Endothelial cell of umbilical vein (primary cell): ENCODE measurements at regions not wholly inside any gene's neighbourhood (a gene's known extent, or its start where the extent isn't known, plus 50 kb on each side); places are given as distances from the start of the nearest gene placed in this dataset.

Source experiments
- GATA2 ChIP-seq: IDR thresholded peaks from 2 replicates; pipeline ENCODE4 v1.7.0; 2011; ENCODE audit warnings: low read depth, mild to moderate bottlenecking, moderate library complexity, mixed read lengths, low read length; ENCODE audit not compliant: insufficient read length, insufficient read depth
- POLR2A ChIP-seq: IDR thresholded peaks from 2 replicates; pipeline ENCODE4 v1.6.1; 2012; ENCODE audit warnings: low read depth, mild to moderate bottlenecking, control low read depth, low read length
- POLR2AphosphoS5 ChIP-seq: IDR thresholded peaks from 2 replicates; pipeline ENCODE4 v1.6.1; 2012; ENCODE audit warnings: low read depth, mild to moderate bottlenecking, control low read depth, low read length, moderate library complexity; ENCODE audit not compliant: insufficient read depth
- TF ChIP-seq, protein P1 (sequence below), 2 donors: IDR thresholded peaks; 1 replicate in 1 of 2; 2 replicates in 1 of 2; pipeline ENCODE4 v1.5.1; 2011; ENCODE audit warnings: low read length in 2 of 2, mild to moderate bottlenecking in 2 of 2, moderate library complexity in 2 of 2, control low read depth in 1 of 2, inconsistent platforms in 1 of 2, low read depth in 1 of 2; ENCODE audit not compliant: insufficient read depth in 1 of 2; ENCODE audit errors: extremely low read depth in 1 of 2

DNA sequence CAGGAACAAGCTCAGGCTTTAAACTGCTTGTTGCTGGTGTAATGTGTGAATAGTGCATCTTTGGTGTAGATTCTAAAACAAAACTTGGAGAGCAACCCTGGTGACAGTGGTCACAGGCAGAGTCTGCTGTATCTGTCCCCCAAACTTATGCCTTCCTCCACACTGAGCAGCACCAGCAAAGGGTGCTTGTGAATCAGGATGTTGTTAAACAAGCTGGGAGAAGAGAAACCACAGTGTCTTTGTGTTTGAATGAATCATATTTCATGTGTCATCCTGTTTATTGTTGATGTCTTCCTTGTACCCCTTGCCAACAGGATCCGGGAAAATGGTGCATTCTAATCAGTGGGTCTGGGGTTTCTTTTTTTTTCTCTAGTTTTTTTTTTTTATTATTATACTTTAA is 91.9 kb upstream of the COG2 start:
- TF ChIP-seq GATA2 = no peak
- TF ChIP-seq POLR2AphosphoS5 = no peak
- TF ChIP-seq, protein P1, sequence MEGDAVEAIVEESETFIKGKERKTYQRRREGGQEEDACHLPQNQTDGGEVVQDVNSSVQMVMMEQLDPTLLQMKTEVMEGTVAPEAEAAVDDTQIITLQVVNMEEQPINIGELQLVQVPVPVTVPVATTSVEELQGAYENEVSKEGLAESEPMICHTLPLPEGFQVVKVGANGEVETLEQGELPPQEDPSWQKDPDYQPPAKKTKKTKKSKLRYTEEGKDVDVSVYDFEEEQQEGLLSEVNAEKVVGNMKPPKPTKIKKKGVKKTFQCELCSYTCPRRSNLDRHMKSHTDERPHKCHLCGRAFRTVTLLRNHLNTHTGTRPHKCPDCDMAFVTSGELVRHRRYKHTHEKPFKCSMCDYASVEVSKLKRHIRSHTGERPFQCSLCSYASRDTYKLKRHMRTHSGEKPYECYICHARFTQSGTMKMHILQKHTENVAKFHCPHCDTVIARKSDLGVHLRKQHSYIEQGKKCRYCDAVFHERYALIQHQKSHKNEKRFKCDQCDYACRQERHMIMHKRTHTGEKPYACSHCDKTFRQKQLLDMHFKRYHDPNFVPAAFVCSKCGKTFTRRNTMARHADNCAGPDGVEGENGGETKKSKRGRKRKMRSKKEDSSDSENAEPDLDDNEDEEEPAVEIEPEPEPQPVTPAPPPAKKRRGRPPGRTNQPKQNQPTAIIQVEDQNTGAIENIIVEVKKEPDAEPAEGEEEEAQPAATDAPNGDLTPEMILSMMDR (IDR thresholded peaks at IDR 0.05; ENCODE audit: extremely low read depth in 1 of 2, insufficient read depth in 1 of 2, low read depth in 1 of 2, low read length in 2 of 2) = no peak
- TF ChIP-seq POLR2A = no peak
